HEK293 (cell line): ENCODE measurements at regions not wholly inside any gene's neighbourhood (a gene's known extent, or its start where the extent isn't known, plus 50 kb on each side); places are given as distances from the start of the nearest gene placed in this dataset.

Source experiments
- CTCF ChIA-PET: fragments of 350-600 bp; formaldehyde crosslinking; extraction: SDS; loops from one replicate; lab custom pipeline; 2021; ENCODE audit warnings: antibody characterized with exemption; lab: Yijun Ruan, JAX
- POLR2A ChIA-PET: fragments of 300-600 bp; formaldehyde crosslinking; extraction: SDS; loops from one replicate; lab custom pipeline; 2020; ENCODE audit warnings: antibody characterized with exemption, inconsistent platforms; lab: Yijun Ruan, JAX
- H3K27ac ChIP-seq: fragments of 200-500 bp; sonication (Bioruptor generic); 2 replicates; pipeline ENCODE4 v1.5.1; 2014; ENCODE audit warnings: low read depth, low read length, control low read depth, inconsistent platforms; ENCODE audit errors: extremely low read depth
- H3K36me3 ChIP-seq, 2 experiments: fragments of 200-500 bp in 1 of 2; sonication (Bioruptor generic) in 1 of 2; 1 replicate in 1 of 2; 2 replicates in 1 of 2; pipeline ENCODE4 v1.5.1; 2014 to 2017; ENCODE audit warnings: inconsistent platforms in 2 of 2, low read length in 2 of 2; ENCODE audit not compliant: control insufficient read depth in 2 of 2, insufficient read depth in 1 of 2
- H3K4me1 ChIP-seq: fragments of 200-500 bp; sonication (Bioruptor generic); 2 replicates; pipeline ENCODE4 v1.5.1; 2014; ENCODE audit warnings: mild to moderate bottlenecking, low read length, inconsistent platforms; ENCODE audit not compliant: control insufficient read depth, insufficient read depth
- H3K4me3 ChIP-seq: 2 replicates; pipeline ENCODE4 v1.5.1; 2011; ENCODE audit warnings: low read depth, mild to moderate bottlenecking, control low read depth, low read length, moderate library complexity
- H3K9me3 ChIP-seq: fragments of 200-500 bp; sonication (Bioruptor generic); 2 replicates; pipeline ENCODE4 v1.5.1; 2014; ENCODE audit warnings: low read depth, low read length, inconsistent platforms; ENCODE audit not compliant: control insufficient read depth, insufficient read depth
- EGR2 ChIP-seq: fragments of 450-650 bp; formaldehyde crosslinking; IDR thresholded peaks from 2 replicates; pipeline ENCODE4 v1.5.1; 2016; ENCODE audit warnings: low read depth, missing biosample characterization, missing genetic modification characterization
- GFI1B ChIP-seq: fragments of 450-650 bp; formaldehyde crosslinking; IDR thresholded peaks from 2 replicates; pipeline ENCODE4 v1.5.1; 2016; ENCODE audit warnings: missing biosample characterization, missing genetic modification characterization
- HIC1 ChIP-seq: fragments of 450-650 bp; formaldehyde crosslinking; IDR thresholded peaks from 2 replicates; pipeline ENCODE4 v1.5.1; 2016; ENCODE audit warnings: missing biosample characterization, missing genetic modification characterization
- HOXD13 ChIP-seq: sonication (generic); formaldehyde crosslinking; IDR thresholded peaks from 2 replicates; pipeline ENCODE4 v1.8.0; 2022; ENCODE audit warnings: missing genetic modification reagents, borderline replicate concordance
- MZF1 ChIP-seq: fragments of 450-650 bp; formaldehyde crosslinking; IDR thresholded peaks from 2 replicates; pipeline ENCODE4 v1.5.1; 2017; ENCODE audit warnings: missing biosample characterization, missing genetic modification characterization, borderline replicate concordance
- OSR2 ChIP-seq: fragments of 450-650 bp; formaldehyde crosslinking; IDR thresholded peaks from 2 replicates; pipeline ENCODE4 v1.5.1; 2016; ENCODE audit warnings: missing biosample characterization, missing genetic modification characterization
- REST ChIP-seq: fragments of 450-650 bp; formaldehyde crosslinking; IDR thresholded peaks from 2 replicates; pipeline ENCODE4 v1.5.1; 2016; ENCODE audit warnings: missing biosample characterization, missing genetic modification characterization
- SCRT1 ChIP-seq: fragments of 450-650 bp; formaldehyde crosslinking; IDR thresholded peaks from 2 replicates; pipeline ENCODE4 v1.5.1; 2016; ENCODE audit warnings: missing biosample characterization, missing genetic modification characterization, borderline replicate concordance
- TSHZ1 ChIP-seq: fragments of 450-650 bp; formaldehyde crosslinking; IDR thresholded peaks from 2 replicates; pipeline ENCODE4 v1.5.1; 2016; ENCODE audit warnings: missing biosample characterization, missing genetic modification characterization, borderline replicate concordance
- ZNF10 ChIP-seq: fragments of 450-650 bp; formaldehyde crosslinking; IDR thresholded peaks from 2 replicates; pipeline ENCODE4 v1.5.1; 2017; ENCODE audit warnings: missing biosample characterization, missing genetic modification characterization
- ZNF112 ChIP-seq: fragments of 450-650 bp; formaldehyde crosslinking; IDR thresholded peaks from 2 replicates; pipeline ENCODE4 v1.5.0; 2017; ENCODE audit warnings: missing biosample characterization, missing genetic modification characterization
- ZNF138 ChIP-seq: fragments of 450-650 bp; formaldehyde crosslinking; IDR thresholded peaks from 2 replicates; pipeline ENCODE4 v1.5.1; 2016; ENCODE audit warnings: missing biosample characterization, missing genetic modification characterization, borderline replicate concordance
- ZNF24 ChIP-seq: fragments of 450-650 bp; formaldehyde crosslinking; IDR thresholded peaks from 2 replicates; pipeline ENCODE4 v1.5.1; 2016; ENCODE audit warnings: missing biosample characterization, missing genetic modification characterization
- ZNF514 ChIP-seq: fragments of 450-650 bp; formaldehyde crosslinking; IDR thresholded peaks from 2 replicates; pipeline ENCODE4 v1.5.1; 2016; ENCODE audit warnings: missing biosample characterization, missing genetic modification characterization
- ZNF555 ChIP-seq: fragments of 450-650 bp; formaldehyde crosslinking; conservative IDR thresholded peaks from 2 replicates; pipeline ENCODE4 v1.5.1; 2017; ENCODE audit warnings: missing biosample characterization, mild to moderate bottlenecking, missing genetic modification characterization, inconsistent platforms
- ZNF623 ChIP-seq: fragments of 450-650 bp; formaldehyde crosslinking; IDR thresholded peaks from 2 replicates; pipeline ENCODE4 v1.5.1; 2016; ENCODE audit warnings: missing biosample characterization, missing genetic modification characterization
- ZNF639 ChIP-seq: fragments of 450-650 bp; formaldehyde crosslinking; IDR thresholded peaks from 2 replicates; pipeline ENCODE4 v1.5.1; 2016; ENCODE audit warnings: missing biosample characterization, missing genetic modification characterization
- ZNF645 ChIP-seq: fragments of 450-650 bp; formaldehyde crosslinking; IDR thresholded peaks from 2 replicates; pipeline ENCODE4; 2016; ENCODE audit warnings: missing biosample characterization, missing genetic modification characterization
- ZNF670 ChIP-seq: fragments of 450-650 bp; formaldehyde crosslinking; IDR thresholded peaks from 2 replicates; pipeline ENCODE4 v1.5.1; 2016; ENCODE audit warnings: missing biosample characterization, missing genetic modification characterization, low read depth
- ZNF677 ChIP-seq: fragments of 450-650 bp; IDR thresholded peaks from 2 replicates; pipeline ENCODE4 v1.5.0; 2018; ENCODE audit warnings: missing biosample characterization, mild to moderate bottlenecking, missing genetic modification characterization, moderate library complexity

GRCh38 chr18:76277801-76278200 is 217.2 kb downstream of the ZNF516 start:
- ChIA-PET CTCF (no interaction called here), POLR2A (no interaction called here)
- no peak for TF ChIP-seq GFI1B (tag by site-specific recombination)
- no peak for TF ChIP-seq TSHZ1 (tag by site-specific recombination)
- TF ChIP-seq ZNF555 = no peak
- TF ChIP-seq ZNF677 = no peak
- no peak for TF ChIP-seq MZF1 (tag by site-specific recombination)
- TF ChIP-seq ZNF639 (tag by site-specific recombination) = no peak
- TF ChIP-seq HOXD13 (CRISPR knock-in tag) = no peak
- TF ChIP-seq OSR2 = no peak
- no peak for TF ChIP-seq ZNF138
- TF ChIP-seq HIC1 (tag by site-specific recombination) = no peak
- no peak for TF ChIP-seq REST (tag by site-specific recombination)
- no peak for TF ChIP-seq ZNF623
- TF ChIP-seq ZNF10 = no peak
- no peak for TF ChIP-seq ZNF24 (tag by site-specific recombination)
- no peak for TF ChIP-seq ZNF514 (tag by site-specific recombination)
- no peak for TF ChIP-seq ZNF670
- TF ChIP-seq ZNF112 (tag by site-specific recombination) = no peak
- no peak for TF ChIP-seq SCRT1 (tag by site-specific recombination)
- TF ChIP-seq EGR2 (tag by site-specific recombination) = no peak
- no peak for TF ChIP-seq ZNF645 (tag by site-specific recombination)
- no peak overlapping the region for H3K27ac ChIP-seq
- H3K36me3 ChIP-seq = no peaks in the 10 kb centered on the region
- no peaks in the 10 kb centered on the region for H3K9me3 ChIP-seq
- no peaks in the 10 kb centered on the region for H3K4me1 ChIP-seq
- H3K4me3 ChIP-seq = no peak overlapping the region
